Neural cell (in vitro differentiated cells): ENCODE measurements at regions not wholly inside any gene's neighbourhood (a gene's known extent, or its start where the extent isn't known, plus 50 kb on each side); places are given as distances from the start of the nearest gene placed in this dataset.

Experiments used
- H2AFZ ChIP-seq: fragments of 200-600, 300-800 bp; sonication (generic), shearing (Covaris generic); 2 replicates; pipeline ENCODE4 v1.6.0; 2014; ENCODE audit warnings: low read depth, mild to moderate bottlenecking, antibody characterized with exemption, low read length, moderate library complexity
- H3F3A ChIP-seq: fragments of 200-600 bp; shearing (Covaris generic); 2 replicates; pipeline ENCODE4 v1.6.1; 2016; ENCODE audit warnings: mild to moderate bottlenecking, moderate library complexity, mixed read lengths, antibody characterized with exemption, low read length; ENCODE audit not compliant: insufficient read depth, poor library complexity, severe bottlenecking
- H3K27ac ChIP-seq: fragments of 200-600, 300-800 bp; sonication (generic), shearing (Covaris generic); 2 replicates; pipeline ENCODE4 v1.5.1; 2014; ENCODE audit warnings: mild to moderate bottlenecking, low read length, moderate library complexity
- H3K27me3 ChIP-seq: fragments of 300-800, 200-600 bp; sonication (generic), shearing (Covaris generic); 2 replicates; pipeline ENCODE4 v1.6.0; 2014; ENCODE audit warnings: mild to moderate bottlenecking, low read depth, low read length, moderate library complexity; ENCODE audit not compliant: insufficient read depth
- H3K36me3 ChIP-seq: fragments of 300-800, 200-600 bp; sonication (generic), shearing (Covaris generic); 2 replicates; pipeline ENCODE4 v1.5.1; 2014; ENCODE audit warnings: mild to moderate bottlenecking, antibody characterized with exemption, low read length, moderate library complexity; ENCODE audit not compliant: insufficient read depth
- H3K4me2 ChIP-seq: fragments of 300-800, 200-600 bp; sonication (generic), shearing (Covaris generic); 2 replicates; pipeline ENCODE4 v1.6.0; 2014; ENCODE audit warnings: mild to moderate bottlenecking, low read length
- H3K4me3 ChIP-seq: fragments of 300-800, 200-600 bp; sonication (generic), shearing (Covaris generic); 2 replicates; pipeline ENCODE4 v1.5.1; 2014; ENCODE audit warnings: mild to moderate bottlenecking, low read length, moderate library complexity
- H3K79me2 ChIP-seq: fragments of 200-600 bp; shearing (Covaris generic); replicated peaks from 2 replicates; pipeline ENCODE4 v1.6.0; 2014; ENCODE audit warnings: mild to moderate bottlenecking, low read length, moderate library complexity; ENCODE audit not compliant: insufficient read depth
- H3K9ac ChIP-seq: fragments of 300-800, 200-600 bp; sonication (generic), shearing (Covaris generic); 2 replicates; pipeline ENCODE4 v1.6.1; 2016; ENCODE audit warnings: mild to moderate bottlenecking, low read length, mixed read lengths
- H3K9me2 ChIP-seq: fragments of 200-600 bp; shearing (Covaris generic); 2 replicates; pipeline ENCODE4 v1.6.1; 2016; ENCODE audit warnings: mild to moderate bottlenecking, low read length, mixed read lengths; ENCODE audit not compliant: insufficient read depth
- H3K9me3 ChIP-seq: fragments of 200-600, 300-800 bp; sonication (generic), shearing (Covaris generic); 2 replicates; pipeline ENCODE4 v1.6.1; 2016; ENCODE audit warnings: mild to moderate bottlenecking, mixed run types, low read length, moderate library complexity, mixed read lengths
- H4K20me1 ChIP-seq: fragments of 200-600 bp; shearing (Covaris generic); 2 replicates; pipeline ENCODE4 v1.6.1; 2016; ENCODE audit warnings: mild to moderate bottlenecking, mixed run types; ENCODE audit not compliant: insufficient read depth
- EP300 ChIP-seq: fragments of 450-650 bp; conservative IDR thresholded peaks from 2 replicates; pipeline ENCODE4 v1.6.1; 2014; ENCODE audit warnings: antibody characterized with exemption, mild to moderate bottlenecking, moderate library complexity; ENCODE audit not compliant: poor library complexity, severe bottlenecking
- EZH2 ChIP-seq: fragments of 200-600, 300-800 bp; shearing (Covaris generic), sonication (generic); IDR thresholded peaks from 2 replicates; pipeline ENCODE4 v1.6.1; 2014; ENCODE audit warnings: antibody characterized with exemption, low read length, borderline replicate concordance, mild to moderate bottlenecking; ENCODE audit not compliant: insufficient read depth, poor library complexity, severe bottlenecking
- MXI1 ChIP-seq: fragments of 450-650 bp; conservative IDR thresholded peaks from 2 replicates; pipeline ENCODE4 v1.6.1; 2014; ENCODE audit warnings: antibody characterized with exemption, mild to moderate bottlenecking; ENCODE audit not compliant: poor library complexity, severe bottlenecking
- POLR2AphosphoS5 ChIP-seq: IDR thresholded peaks from 2 replicates; pipeline ENCODE4 v1.6.1; 2012
- RAD21 ChIP-seq: fragments of 450-650 bp; conservative IDR thresholded peaks from 2 replicates; pipeline ENCODE4 v1.6.1; 2014; ENCODE audit warnings: antibody characterized with exemption, mild to moderate bottlenecking, moderate library complexity
- SMC3 ChIP-seq: fragments of 450-650 bp; conservative IDR thresholded peaks from 2 replicates; pipeline ENCODE4 v1.6.1; 2014; ENCODE audit warnings: antibody characterized with exemption, mild to moderate bottlenecking, moderate library complexity; ENCODE audit not compliant: poor library complexity
- TAF1 ChIP-seq: IDR thresholded peaks from 2 replicates; pipeline ENCODE4 v1.6.1; 2012; ENCODE audit warnings: low read depth
- TF ChIP-seq, protein P1 (sequence below): IDR thresholded peaks from 2 replicates; pipeline ENCODE4 v1.6.1; 2012; ENCODE audit warnings: borderline replicate concordance
- TF ChIP-seq, protein P2 (sequence below): fragments of 450-650 bp; IDR thresholded peaks from 2 replicates; pipeline ENCODE4 v1.5.1; 2014; ENCODE audit warnings: antibody characterized with exemption, mild to moderate bottlenecking, moderate library complexity; ENCODE audit not compliant: poor library complexity, severe bottlenecking

DNA sequence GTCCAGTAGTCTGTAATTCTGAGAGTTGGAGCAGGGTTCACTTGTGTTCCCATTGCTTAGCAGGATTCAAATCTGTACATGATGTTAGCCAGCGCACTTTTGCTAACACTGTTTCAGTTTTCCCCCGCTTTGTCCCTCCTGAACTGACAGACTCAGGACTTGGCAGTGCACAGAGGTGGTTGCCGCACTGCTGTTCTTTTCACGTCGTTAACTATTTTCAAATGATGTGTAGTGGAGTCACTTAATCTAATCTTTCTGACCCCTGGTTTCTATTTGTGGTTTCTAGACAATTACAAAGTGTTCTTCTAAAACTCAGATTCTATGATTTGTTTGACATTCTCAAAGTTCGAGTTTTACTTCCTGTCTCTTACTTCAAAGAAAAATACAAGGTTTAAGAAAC, 234.5 kb downstream of the RBM43 start:
- H3F3A ChIP-seq = no peaks in the 10 kb centered on the region
- no peak overlapping the region for H3K4me2 ChIP-seq
- no peak overlapping the region for H3K9ac ChIP-seq
- H3K27ac ChIP-seq = no peak overlapping the region
- TF ChIP-seq, protein P1, sequence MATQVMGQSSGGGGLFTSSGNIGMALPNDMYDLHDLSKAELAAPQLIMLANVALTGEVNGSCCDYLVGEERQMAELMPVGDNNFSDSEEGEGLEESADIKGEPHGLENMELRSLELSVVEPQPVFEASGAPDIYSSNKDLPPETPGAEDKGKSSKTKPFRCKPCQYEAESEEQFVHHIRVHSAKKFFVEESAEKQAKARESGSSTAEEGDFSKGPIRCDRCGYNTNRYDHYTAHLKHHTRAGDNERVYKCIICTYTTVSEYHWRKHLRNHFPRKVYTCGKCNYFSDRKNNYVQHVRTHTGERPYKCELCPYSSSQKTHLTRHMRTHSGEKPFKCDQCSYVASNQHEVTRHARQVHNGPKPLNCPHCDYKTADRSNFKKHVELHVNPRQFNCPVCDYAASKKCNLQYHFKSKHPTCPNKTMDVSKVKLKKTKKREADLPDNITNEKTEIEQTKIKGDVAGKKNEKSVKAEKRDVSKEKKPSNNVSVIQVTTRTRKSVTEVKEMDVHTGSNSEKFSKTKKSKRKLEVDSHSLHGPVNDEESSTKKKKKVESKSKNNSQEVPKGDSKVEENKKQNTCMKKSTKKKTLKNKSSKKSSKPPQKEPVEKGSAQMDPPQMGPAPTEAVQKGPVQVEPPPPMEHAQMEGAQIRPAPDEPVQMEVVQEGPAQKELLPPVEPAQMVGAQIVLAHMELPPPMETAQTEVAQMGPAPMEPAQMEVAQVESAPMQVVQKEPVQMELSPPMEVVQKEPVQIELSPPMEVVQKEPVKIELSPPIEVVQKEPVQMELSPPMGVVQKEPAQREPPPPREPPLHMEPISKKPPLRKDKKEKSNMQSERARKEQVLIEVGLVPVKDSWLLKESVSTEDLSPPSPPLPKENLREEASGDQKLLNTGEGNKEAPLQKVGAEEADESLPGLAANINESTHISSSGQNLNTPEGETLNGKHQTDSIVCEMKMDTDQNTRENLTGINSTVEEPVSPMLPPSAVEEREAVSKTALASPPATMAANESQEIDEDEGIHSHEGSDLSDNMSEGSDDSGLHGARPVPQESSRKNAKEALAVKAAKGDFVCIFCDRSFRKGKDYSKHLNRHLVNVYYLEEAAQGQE = no peak
- TF ChIP-seq, protein P2, sequence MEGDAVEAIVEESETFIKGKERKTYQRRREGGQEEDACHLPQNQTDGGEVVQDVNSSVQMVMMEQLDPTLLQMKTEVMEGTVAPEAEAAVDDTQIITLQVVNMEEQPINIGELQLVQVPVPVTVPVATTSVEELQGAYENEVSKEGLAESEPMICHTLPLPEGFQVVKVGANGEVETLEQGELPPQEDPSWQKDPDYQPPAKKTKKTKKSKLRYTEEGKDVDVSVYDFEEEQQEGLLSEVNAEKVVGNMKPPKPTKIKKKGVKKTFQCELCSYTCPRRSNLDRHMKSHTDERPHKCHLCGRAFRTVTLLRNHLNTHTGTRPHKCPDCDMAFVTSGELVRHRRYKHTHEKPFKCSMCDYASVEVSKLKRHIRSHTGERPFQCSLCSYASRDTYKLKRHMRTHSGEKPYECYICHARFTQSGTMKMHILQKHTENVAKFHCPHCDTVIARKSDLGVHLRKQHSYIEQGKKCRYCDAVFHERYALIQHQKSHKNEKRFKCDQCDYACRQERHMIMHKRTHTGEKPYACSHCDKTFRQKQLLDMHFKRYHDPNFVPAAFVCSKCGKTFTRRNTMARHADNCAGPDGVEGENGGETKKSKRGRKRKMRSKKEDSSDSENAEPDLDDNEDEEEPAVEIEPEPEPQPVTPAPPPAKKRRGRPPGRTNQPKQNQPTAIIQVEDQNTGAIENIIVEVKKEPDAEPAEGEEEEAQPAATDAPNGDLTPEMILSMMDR = no peak
- TF ChIP-seq POLR2AphosphoS5 = no peak
- TF ChIP-seq EZH2 = no peak
- TF ChIP-seq SMC3 = no peak
- TF ChIP-seq MXI1 = no peak
- TF ChIP-seq TAF1 = no peak
- TF ChIP-seq RAD21 = no peak
- no peak for TF ChIP-seq EP300
- H2AFZ ChIP-seq = no peak overlapping the region
- H3K27me3 ChIP-seq = no peaks in the 10 kb centered on the region
- no peaks in the 10 kb centered on the region for H3K9me3 ChIP-seq
- no peaks in the 10 kb centered on the region for H3K9me2 ChIP-seq
- H3K4me3 ChIP-seq = no peak overlapping the region
- H4K20me1 ChIP-seq = no peaks in the 10 kb centered on the region
- no peaks in the 10 kb centered on the region for H3K36me3 ChIP-seq
- no peaks in the 10 kb centered on the region for H3K79me2 ChIP-seq

DNA sequence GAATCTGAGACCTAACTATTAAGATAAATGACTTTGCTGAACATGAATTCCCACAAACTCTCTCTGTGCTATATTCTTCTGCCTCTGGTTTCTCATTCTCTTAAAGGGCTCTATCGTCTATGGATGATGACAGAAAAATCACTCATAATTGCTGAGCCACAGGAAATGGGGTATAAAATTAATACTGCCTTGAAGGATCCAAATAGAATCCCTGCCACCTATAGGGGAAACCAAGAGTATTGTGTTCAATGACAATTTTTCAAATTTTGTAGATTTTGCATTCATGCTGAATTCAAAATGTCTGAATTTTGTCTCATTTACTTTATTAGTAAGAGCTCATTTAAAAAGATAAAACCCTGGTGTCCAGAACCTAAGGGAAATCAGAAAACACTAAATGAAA, 235.8 kb downstream of the RBM43 start:
- Histone ChIP-seq H3K36me3 (no peaks in the 10 kb centered on the region), H3K4me2 (no peak overlapping the region), H3K79me2 (no peaks in the 10 kb centered on the region), H3F3A (no peaks in the 10 kb centered on the region), H3K9ac (peak overlapping the region; percentile 12), H3K27ac (peak overlapping the region; percentile 79), H3K9me2 (no peaks in the 10 kb centered on the region), H4K20me1 (no peaks in the 10 kb centered on the region), H3K4me3 (peak overlapping the region; percentile 11), H3K27me3 (no peaks in the 10 kb centered on the region), H2AFZ (no peak overlapping the region), H3K9me3 (no peaks in the 10 kb centered on the region)
- TF ChIP-seq RAD21 = peak; percentile 57
- TF ChIP-seq, protein P1 = no peak
- no peak for TF ChIP-seq TAF1
- peak; percentile 51 for TF ChIP-seq SMC3
- TF ChIP-seq, protein P2 = peak; percentile 54
